ENCODE measurements at regions not wholly inside any gene's neighbourhood (a gene's known extent, or its start where the extent isn't known, plus 50 kb on each side); places are given as distances from the start of the nearest gene placed in this dataset.
A peak's percentile ranks its signal among the peaks of the same experiment; 100 is the strongest.

DNA sequence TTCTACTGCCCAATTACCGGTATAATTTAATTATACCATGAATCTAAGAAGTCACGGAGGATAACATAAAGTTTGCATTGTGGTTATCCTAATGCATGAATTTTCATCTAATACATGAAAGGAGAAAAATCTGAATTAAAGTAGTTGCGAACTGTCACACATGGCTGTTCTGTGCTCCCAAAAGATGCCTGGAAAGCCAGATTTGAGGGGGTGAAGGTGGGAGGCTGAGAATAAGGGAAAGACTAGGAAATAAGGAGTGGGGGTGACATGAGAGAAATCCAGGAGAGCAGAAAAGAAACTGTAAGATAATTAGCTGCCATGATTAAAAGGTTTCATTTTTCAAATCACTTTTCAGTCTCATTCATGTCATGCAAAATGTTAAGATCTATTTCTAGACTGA lies 1582.7 kb downstream of the STIM2 start:
- H3K4me3 ChIP-seq (ENCODE audit: control insufficient read depth, low read depth, low read length) = no peak overlapping the region
- TF ChIP-seq, protein P1, sequence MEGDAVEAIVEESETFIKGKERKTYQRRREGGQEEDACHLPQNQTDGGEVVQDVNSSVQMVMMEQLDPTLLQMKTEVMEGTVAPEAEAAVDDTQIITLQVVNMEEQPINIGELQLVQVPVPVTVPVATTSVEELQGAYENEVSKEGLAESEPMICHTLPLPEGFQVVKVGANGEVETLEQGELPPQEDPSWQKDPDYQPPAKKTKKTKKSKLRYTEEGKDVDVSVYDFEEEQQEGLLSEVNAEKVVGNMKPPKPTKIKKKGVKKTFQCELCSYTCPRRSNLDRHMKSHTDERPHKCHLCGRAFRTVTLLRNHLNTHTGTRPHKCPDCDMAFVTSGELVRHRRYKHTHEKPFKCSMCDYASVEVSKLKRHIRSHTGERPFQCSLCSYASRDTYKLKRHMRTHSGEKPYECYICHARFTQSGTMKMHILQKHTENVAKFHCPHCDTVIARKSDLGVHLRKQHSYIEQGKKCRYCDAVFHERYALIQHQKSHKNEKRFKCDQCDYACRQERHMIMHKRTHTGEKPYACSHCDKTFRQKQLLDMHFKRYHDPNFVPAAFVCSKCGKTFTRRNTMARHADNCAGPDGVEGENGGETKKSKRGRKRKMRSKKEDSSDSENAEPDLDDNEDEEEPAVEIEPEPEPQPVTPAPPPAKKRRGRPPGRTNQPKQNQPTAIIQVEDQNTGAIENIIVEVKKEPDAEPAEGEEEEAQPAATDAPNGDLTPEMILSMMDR (conservative IDR thresholded peaks at IDR 0.05; ENCODE audit: control insufficient read depth, insufficient read depth, low read depth, low read length) = no peak
- no peak for DNase-seq (ENCODE audit: low read depth)

DNA sequence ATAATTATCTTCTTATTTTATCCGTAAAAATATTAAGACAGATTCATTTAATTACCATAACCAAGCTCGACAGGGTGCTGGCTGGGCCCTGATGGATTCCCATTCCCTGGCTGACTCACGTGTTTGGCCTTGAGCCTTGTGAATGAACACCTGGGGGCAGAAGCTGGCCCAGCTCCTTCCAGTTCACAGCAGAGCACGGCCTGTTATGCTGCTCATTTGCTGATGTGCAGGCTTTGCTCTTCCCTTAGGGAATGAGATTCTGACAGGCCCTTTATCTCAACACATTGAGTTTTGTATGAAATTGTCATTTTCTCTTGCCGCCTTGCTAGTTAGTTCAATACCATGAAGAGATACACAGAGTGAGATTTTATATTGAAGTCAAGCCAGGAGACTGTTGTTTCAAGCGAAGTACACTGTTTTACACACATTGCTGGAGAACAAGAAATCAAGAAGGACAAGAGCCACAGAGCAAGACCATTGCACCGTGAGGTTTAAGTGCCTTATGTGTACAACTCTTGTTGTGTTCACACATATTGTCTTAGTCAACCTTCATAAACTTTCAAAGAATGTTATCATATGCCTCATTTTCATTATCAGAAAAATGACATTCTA lies 1583.3 kb downstream of the STIM2 start:
- TF ChIP-seq, protein P1 (conservative IDR thresholded peaks at IDR 0.05; ENCODE audit: control insufficient read depth, insufficient read depth, low read depth, low read length) = no peak
- peak; percentile 58 for DNase-seq (ENCODE audit: low read depth)

GRCh38 chr4:28444886-28445496 lies 1584.3 kb downstream of the STIM2 start:
- DNase-seq (ENCODE audit: low read depth) = peak; percentile 73
- TF ChIP-seq, protein P1 (conservative IDR thresholded peaks at IDR 0.05; ENCODE audit: control insufficient read depth, insufficient read depth, low read depth, low read length) = no peak
- no peak overlapping the region for H3K4me3 ChIP-seq (ENCODE audit: control insufficient read depth, low read depth, low read length)

More for the DNA sequence above, 1583.3 kb downstream of the STIM2 start:
- H3K4me3 ChIP-seq (ENCODE audit: control insufficient read depth, low read depth, low read length) = no peak overlapping the region

DNA sequence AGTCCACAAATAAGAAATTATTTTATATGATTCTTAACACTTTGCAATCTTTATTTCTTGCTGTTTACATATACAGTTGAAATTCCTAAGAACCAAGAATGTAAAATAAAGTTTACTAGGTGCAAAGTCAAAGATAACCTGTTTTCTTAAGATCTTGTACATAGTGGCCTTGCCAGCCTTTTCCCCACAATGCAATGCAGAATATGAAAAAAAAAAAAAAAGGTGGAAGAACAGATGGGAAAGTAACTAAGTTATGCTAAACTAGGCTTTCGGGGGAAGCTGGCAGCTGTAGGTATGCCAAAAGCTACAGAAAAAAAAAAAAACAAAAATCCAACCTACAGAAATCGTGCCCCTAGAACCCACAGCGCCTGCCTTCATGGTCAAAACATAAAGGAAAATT lies 1588.4 kb downstream of the STIM2 start:
- TF ChIP-seq, protein P1 (conservative IDR thresholded peaks at IDR 0.05; ENCODE audit: control insufficient read depth, insufficient read depth, low read depth, low read length) = no peak
- no peak overlapping the region for H3K4me3 ChIP-seq (ENCODE audit: control insufficient read depth, low read depth, low read length)
- DNase-seq (ENCODE audit: low read depth) = no peak

DNA sequence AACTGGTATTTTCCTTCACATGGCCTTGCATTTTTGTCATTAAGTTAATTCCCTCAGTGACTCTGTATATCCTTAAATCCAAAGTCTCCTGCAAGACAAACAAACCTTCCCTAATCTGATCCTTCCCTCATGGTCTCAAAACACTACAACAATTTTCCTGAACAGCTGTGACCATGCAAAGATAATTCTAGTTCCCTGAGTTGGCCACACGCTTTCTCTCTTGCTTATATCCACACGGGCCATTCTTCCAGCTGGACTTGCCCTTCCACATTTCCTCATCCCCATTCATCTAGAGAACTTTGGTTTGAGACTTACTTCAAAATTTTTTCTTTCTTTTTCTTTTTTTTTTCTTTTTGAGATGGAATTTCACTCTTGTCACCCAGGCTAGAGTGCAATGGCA lies 1590.7 kb downstream of the STIM2 start:
- H3K4me3 ChIP-seq (ENCODE audit: control insufficient read depth, low read depth, low read length) = no peak overlapping the region
- TF ChIP-seq, protein P1 (conservative IDR thresholded peaks at IDR 0.05; ENCODE audit: control insufficient read depth, insufficient read depth, low read depth, low read length) = no peak
- no peak for DNase-seq (ENCODE audit: low read depth)

- peak; percentile 33 for DNase-seq (ENCODE audit: low read depth)
- H3K4me3 ChIP-seq (ENCODE audit: control insufficient read depth, low read depth, low read length) = no peak overlapping the region
- TF ChIP-seq, protein P1 (conservative IDR thresholded peaks at IDR 0.05; ENCODE audit: control insufficient read depth, insufficient read depth, low read depth, low read length) = peak; percentile 28
Measured at GRCh38 chr4:28462766-28463700, 1602.4 kb downstream of the STIM2 start.

Data from fibroblast of mammary gland (primary cell).